Effector memory CD8-positive, alpha-beta T cell (primary cell): ENCODE measurements at regions not wholly inside any gene's neighbourhood (a gene's known extent, or its start where the extent isn't known, plus 50 kb on each side); places are given as distances from the start of the nearest gene placed in this dataset.

Experiments
- ATAC-seq: fragments of 150-1000 bp; cut with Tn5 transposase; replicated peaks from 2 replicates; pipeline ENCODE4 v1.10.0; 2021; ENCODE audit warnings: mild to moderate bottlenecking, moderate library complexity
- DNase-seq, 3 experiments: peaks; one replicate each; pipeline ENCODE4 v3.0.0; 2021
- H3K27ac Mint-ChIP-seq, 2 donors: one replicate each; pipeline ENCODE4 v1.8.0; 2022; ENCODE audit warnings: mild to moderate bottlenecking in 2 of 2, mixed read lengths in 2 of 2, moderate library complexity in 2 of 2
- H3K27me3 Mint-ChIP-seq, 2 donors: one replicate each; pipeline ENCODE4 v1.8.0; 2022; ENCODE audit warnings: mixed read lengths in 2 of 2
- H3K36me3 Mint-ChIP-seq: one replicate; pipeline ENCODE4 v1.8.0; 2022; ENCODE audit warnings: mild to moderate bottlenecking, moderate library complexity, mixed read lengths; ENCODE audit not compliant: insufficient read depth
- H3K4me1 Mint-ChIP-seq, 2 donors: one replicate each; pipeline ENCODE4 v1.8.0; 2022; ENCODE audit warnings: low read depth in 2 of 2, mixed read lengths in 2 of 2
- H3K4me3 Mint-ChIP-seq, 2 donors: one replicate each; pipeline ENCODE4 v1.8.0; 2022; ENCODE audit warnings: mild to moderate bottlenecking in 2 of 2, mixed read lengths in 2 of 2, moderate library complexity in 2 of 2
- H3K9me3 Mint-ChIP-seq, 2 donors: one replicate each; pipeline ENCODE4 v1.8.0; 2022; ENCODE audit warnings: mixed read lengths in 2 of 2

GRCh38 chr15:97545799-97546198, 414.7 kb upstream of the ARRDC4 start:
- no peak overlapping the region for H3K27ac Mint-ChIP-seq
- DNase-seq (no peak), ATAC-seq (no peak)
- no peaks in the 10 kb centered on the region for H3K4me1 Mint-ChIP-seq
- H3K4me3 Mint-ChIP-seq = no peak overlapping the region
- H3K36me3 Mint-ChIP-seq = no peaks in the 10 kb centered on the region
- H3K9me3 Mint-ChIP-seq = peaks cover 11 to 31% of the 10 kb centered on the region in 2 donors
- no peaks in the 10 kb centered on the region for H3K27me3 Mint-ChIP-seq

- no peaks in the 10 kb centered on the region for H3K4me1 Mint-ChIP-seq
- no peak overlapping the region for H3K27ac Mint-ChIP-seq
- no peaks in the 10 kb centered on the region for H3K27me3 Mint-ChIP-seq
- DNase-seq = no peak
- no peak overlapping the region for H3K4me3 Mint-ChIP-seq
- no peaks in the 10 kb centered on the region for H3K36me3 Mint-ChIP-seq
- ATAC-seq = no peak
- peaks cover 11 to 31% of the 10 kb centered on the region in 2 donors for H3K9me3 Mint-ChIP-seq
Observed at GRCh38 chr15:97547381-97547780, 413.1 kb upstream of the ARRDC4 start.

- Mint-ChIP-seq H3K9me3 (peaks cover 3 to 22% of the 10 kb centered on the region in 2 donors), H3K27me3 (no peaks in the 10 kb centered on the region), H3K4me1 (no peaks in the 10 kb centered on the region), H3K4me3 (no peak overlapping the region), H3K27ac (no peak overlapping the region), H3K36me3 (no peaks in the 10 kb centered on the region)
- DNase-seq (no peak), ATAC-seq (no peak)
Observed at GRCh38 chr15:97561529-97561928, 399.0 kb upstream of the ARRDC4 start.

GRCh38 chr15:97563516-97563915, 397.0 kb upstream of the ARRDC4 start:
- H3K36me3 Mint-ChIP-seq = no peaks in the 10 kb centered on the region
- H3K9me3 Mint-ChIP-seq = peaks cover under 1 to 18% of the 10 kb centered on the region in 2 donors
- no peak overlapping the region for H3K27ac Mint-ChIP-seq
- H3K4me3 Mint-ChIP-seq = no peak overlapping the region
- no peaks in the 10 kb centered on the region for H3K4me1 Mint-ChIP-seq
- DNase-seq (no peak), ATAC-seq (no peak)
- H3K27me3 Mint-ChIP-seq = no peaks in the 10 kb centered on the region

- DNase-seq (no peak), ATAC-seq (no peak)
- Mint-ChIP-seq H3K27me3 (no peaks in the 10 kb centered on the region), H3K36me3 (no peaks in the 10 kb centered on the region), H3K9me3 (peaks cover 0 to 13% of the 10 kb centered on the region in 2 donors), H3K4me1 (no peaks in the 10 kb centered on the region), H3K27ac (no peak overlapping the region), H3K4me3 (no peak overlapping the region)
Observed at GRCh38 chr15:97566961-97567360, 393.5 kb upstream of the ARRDC4 start.

- DNase-seq = no peak
- Mint-ChIP-seq H3K27me3 (no peaks in the 10 kb centered on the region), H3K9me3 (peaks cover 0 to 12% of the 10 kb centered on the region in 2 donors), H3K4me3 (no peak overlapping the region), H3K4me1 (no peaks in the 10 kb centered on the region), H3K27ac (no peak overlapping the region), H3K36me3 (no peaks in the 10 kb centered on the region)
- ATAC-seq = no peak
Observed at GRCh38 chr15:97567411-97567810, 393.1 kb upstream of the ARRDC4 start.

- Mint-ChIP-seq H3K27ac (no peak overlapping the region), H3K9me3 (peaks cover 10 to 21% of the 10 kb centered on the region in 2 donors), H3K4me3 (no peak overlapping the region), H3K27me3 (no peaks in the 10 kb centered on the region), H3K36me3 (no peaks in the 10 kb centered on the region), H3K4me1 (no peaks in the 10 kb centered on the region)
- DNase-seq = no peak
- no peak for ATAC-seq
Observed at GRCh38 chr15:97576929-97577645, 383.4 kb upstream of the ARRDC4 start.

- Mint-ChIP-seq H3K9me3 (peaks cover 15 to 38% of the 10 kb centered on the region in 2 donors), H3K36me3 (no peaks in the 10 kb centered on the region), H3K27me3 (no peaks in the 10 kb centered on the region), H3K4me3 (no peak overlapping the region), H3K27ac (no peak overlapping the region), H3K4me1 (no peaks in the 10 kb centered on the region)
- ATAC-seq (no peak), DNase-seq (no peak)
Observed at GRCh38 chr15:97585408-97585807, 375.1 kb upstream of the ARRDC4 start.

- Mint-ChIP-seq H3K4me1 (no peaks in the 10 kb centered on the region), H3K27me3 (no peaks in the 10 kb centered on the region), H3K27ac (no peak overlapping the region), H3K36me3 (no peaks in the 10 kb centered on the region), H3K9me3 (peaks cover 2 to 13% of the 10 kb centered on the region in 2 donors), H3K4me3 (no peak overlapping the region)
- ATAC-seq (no peak), DNase-seq (no peak)
Observed at GRCh38 chr15:97592778-97593177, 367.7 kb upstream of the ARRDC4 start.

- Mint-ChIP-seq H3K4me3 (no peak overlapping the region), H3K4me1 (no peaks in the 10 kb centered on the region), H3K27ac (no peak overlapping the region), H3K36me3 (no peaks in the 10 kb centered on the region), H3K9me3 (peaks cover 0 to 7% of the 10 kb centered on the region in 2 donors), H3K27me3 (no peaks in the 10 kb centered on the region)
- ATAC-seq (no peak), DNase-seq (no peak)
Observed at GRCh38 chr15:97597801-97598200, 362.7 kb upstream of the ARRDC4 start.

- no peaks in the 10 kb centered on the region for H3K4me1 Mint-ChIP-seq
- peaks cover 0 to 7% of the 10 kb centered on the region in 2 donors for H3K9me3 Mint-ChIP-seq
- no peak overlapping the region for H3K4me3 Mint-ChIP-seq
- no peaks in the 10 kb centered on the region for H3K36me3 Mint-ChIP-seq
- ATAC-seq (no peak), DNase-seq (no peak)
- no peak overlapping the region for H3K27ac Mint-ChIP-seq
- H3K27me3 Mint-ChIP-seq = no peaks in the 10 kb centered on the region
Observed at GRCh38 chr15:97598353-97598798, 362.1 kb upstream of the ARRDC4 start.

GRCh38 chr15:97600190-97600589, 360.3 kb upstream of the ARRDC4 start:
- DNase-seq (no peak), ATAC-seq (no peak)
- Mint-ChIP-seq H3K4me1 (no peaks in the 10 kb centered on the region), H3K36me3 (no peaks in the 10 kb centered on the region), H3K9me3 (peaks cover 0 to 7% of the 10 kb centered on the region in 2 donors), H3K27me3 (no peaks in the 10 kb centered on the region), H3K4me3 (no peak overlapping the region), H3K27ac (no peak overlapping the region)

- no peaks in the 10 kb centered on the region for H3K27me3 Mint-ChIP-seq
- no peak overlapping the region for H3K4me3 Mint-ChIP-seq
- no peaks in the 10 kb centered on the region for H3K4me1 Mint-ChIP-seq
- ATAC-seq = no peak
- H3K9me3 Mint-ChIP-seq = peaks cover 0 to 3% of the 10 kb centered on the region in 2 donors
- DNase-seq = no peak
- no peak overlapping the region for H3K27ac Mint-ChIP-seq
- no peaks in the 10 kb centered on the region for H3K36me3 Mint-ChIP-seq
Observed at GRCh38 chr15:97604677-97605076, 355.8 kb upstream of the ARRDC4 start.

GRCh38 chr15:97615114-97615513, 345.4 kb upstream of the ARRDC4 start:
- H3K4me1 Mint-ChIP-seq = no peaks in the 10 kb centered on the region
- H3K27me3 Mint-ChIP-seq = no peaks in the 10 kb centered on the region
- ATAC-seq = no peak
- no peaks in the 10 kb centered on the region for H3K36me3 Mint-ChIP-seq
- no peak for DNase-seq
- H3K4me3 Mint-ChIP-seq = no peak overlapping the region
- peaks cover 10 to 22% of the 10 kb centered on the region in 2 donors for H3K9me3 Mint-ChIP-seq
- H3K27ac Mint-ChIP-seq = no peak overlapping the region
